ENCODE measurements at regions not wholly inside any gene's neighbourhood (a gene's known extent, or its start where the extent isn't known, plus 50 kb on each side); places are given as distances from the start of the nearest gene placed in this dataset.
A peak's percentile ranks its signal among the peaks of the same experiment; 100 is the strongest.

GRCh38 chr7:106957766-106958165 is 86.7 kb upstream of the PRKAR2B start:
- DNase-seq (ENCODE audit: low spot score) = no peak

DNA sequence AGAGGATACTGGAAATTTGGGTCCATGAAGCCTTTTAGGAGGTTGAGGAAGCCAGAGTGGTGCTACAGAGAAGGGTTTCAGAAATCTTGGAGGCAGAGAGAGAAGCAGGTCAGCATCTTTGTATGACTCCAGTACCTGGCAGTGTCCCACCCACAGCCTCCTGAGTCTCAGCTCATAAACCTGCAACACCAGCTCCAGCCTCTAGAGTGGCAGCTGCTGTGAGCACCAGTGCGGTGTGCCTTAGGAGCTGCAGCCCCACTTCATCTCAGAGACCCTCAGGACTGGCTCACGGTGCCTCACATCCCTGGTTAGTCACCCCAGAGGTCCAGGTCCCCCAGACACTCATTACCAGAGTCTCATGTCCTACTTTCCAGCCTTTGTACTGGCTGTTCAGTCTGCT is 84.8 kb upstream of the PRKAR2B start:
- peak; percentile 60 for DNase-seq (ENCODE audit: low spot score)

GRCh38 chr7:106962751-106963150 is 81.8 kb upstream of the PRKAR2B start:
- no peak for DNase-seq (ENCODE audit: low spot score)

DNA sequence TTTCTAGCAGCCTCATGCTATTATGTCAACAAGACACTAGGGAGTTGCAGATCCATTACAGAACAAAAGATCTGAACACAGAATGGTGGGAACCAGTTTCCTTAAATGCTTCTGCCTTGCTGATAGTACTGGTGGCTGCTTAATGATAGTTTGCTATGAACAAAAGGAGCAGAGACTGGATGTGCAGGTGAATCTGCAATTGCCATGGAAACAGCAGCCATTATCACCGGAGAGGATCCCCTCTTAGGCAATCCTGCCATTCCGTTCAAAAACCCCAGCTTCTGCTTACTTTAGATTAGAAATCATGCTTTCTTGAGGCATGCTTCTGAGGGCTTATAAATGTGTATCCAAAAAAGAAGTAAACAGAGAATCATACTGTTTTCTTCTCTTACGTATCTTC is 80.0 kb upstream of the PRKAR2B start:
- DNase-seq (ENCODE audit: low spot score) = no peak

DNA sequence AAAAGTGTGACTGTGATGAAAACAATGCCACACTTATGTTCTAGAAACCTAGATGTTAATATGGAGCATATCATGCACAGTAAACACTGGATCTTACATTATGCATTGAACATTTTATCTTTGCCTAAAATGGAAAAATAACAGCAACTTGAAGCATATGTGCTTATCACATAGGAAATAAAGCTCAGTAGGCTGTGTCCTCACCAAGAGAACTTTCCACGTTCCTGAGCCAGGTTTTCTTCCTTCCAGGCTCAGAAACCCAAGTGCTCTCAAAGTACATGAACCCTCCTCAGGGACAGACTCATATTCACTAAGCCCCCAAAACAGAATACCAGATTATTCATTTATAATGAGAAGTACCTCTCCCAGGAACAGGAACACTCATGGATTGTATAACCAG is 79.4 kb upstream of the PRKAR2B start:
- DNase-seq (ENCODE audit: low spot score) = no peak

GRCh38 chr7:106966121-106966520 is 78.4 kb upstream of the PRKAR2B start:
- DNase-seq (ENCODE audit: low spot score) = no peak

GRCh38 chr7:106968160-106968559 is 76.3 kb upstream of the PRKAR2B start:
- DNase-seq (ENCODE audit: low spot score) = no peak

DNA sequence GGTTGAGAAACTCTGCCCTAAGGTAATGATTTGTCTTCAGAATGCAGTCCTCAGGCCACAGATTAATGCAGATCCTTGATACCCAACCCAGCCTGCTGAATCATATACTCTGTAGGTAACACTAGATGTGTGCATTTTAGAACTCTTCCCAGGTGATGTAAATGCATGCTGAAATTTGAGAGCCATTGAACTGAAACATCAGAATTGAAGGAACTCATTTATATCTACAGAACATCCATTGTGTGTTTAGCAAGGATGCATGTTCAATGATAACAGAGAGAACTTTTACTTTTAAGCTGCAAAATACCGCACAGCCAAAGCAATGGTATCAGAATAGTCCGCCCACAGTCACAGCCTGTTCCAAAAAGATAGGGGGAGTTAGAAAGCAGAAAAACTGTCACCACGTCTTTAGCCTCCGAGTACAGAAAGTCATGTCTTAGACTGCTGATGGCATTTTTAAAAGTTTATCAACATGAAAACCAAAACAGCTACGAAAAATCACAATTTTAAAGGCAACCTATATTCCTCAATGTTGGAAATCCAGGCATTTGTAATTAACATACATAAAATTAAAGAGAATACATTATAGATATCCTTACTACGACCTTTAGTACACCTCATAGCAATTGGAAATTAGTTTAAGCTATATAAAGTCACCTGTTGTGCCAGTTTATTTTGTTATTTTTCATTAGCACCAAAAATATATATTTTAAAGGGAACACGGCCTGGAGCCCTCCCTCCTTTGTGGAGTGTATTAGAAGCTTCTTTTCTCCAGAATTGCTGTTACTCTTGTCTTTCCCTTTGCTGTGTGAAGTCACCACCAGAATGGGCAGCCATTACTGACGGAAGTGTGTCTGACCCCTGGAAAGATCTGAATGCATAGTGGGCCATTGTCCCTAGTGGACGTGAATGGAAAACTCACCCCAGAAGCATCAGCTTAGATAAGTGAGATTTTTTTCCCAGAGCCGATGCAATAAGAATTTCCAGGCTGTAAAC is 65.8 kb upstream of the PRKAR2B start:
- DNase-seq (ENCODE audit: low spot score) = no peak

- no peak for DNase-seq (ENCODE audit: low spot score)
These were observed 64.8 kb upstream of the PRKAR2B start for GRCh38 chr7:106979551-106980357.

DNA sequence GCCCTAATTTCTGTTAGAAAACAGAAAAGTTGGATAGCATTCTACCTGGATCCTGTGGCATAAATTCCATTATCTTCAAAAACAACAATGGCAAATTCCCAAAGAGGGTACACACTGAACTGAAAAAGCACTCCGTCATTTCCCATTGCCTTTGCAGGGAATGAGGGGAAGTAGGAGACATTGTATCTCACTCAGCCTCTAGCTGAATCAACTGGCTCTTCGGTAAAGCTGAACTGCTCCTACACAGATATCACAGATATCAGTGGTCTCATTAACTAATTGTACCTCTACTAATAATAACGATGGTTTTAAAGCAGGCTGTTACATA is 64.2 kb upstream of the PRKAR2B start:
- no peak for DNase-seq (ENCODE audit: low spot score)

DNA sequence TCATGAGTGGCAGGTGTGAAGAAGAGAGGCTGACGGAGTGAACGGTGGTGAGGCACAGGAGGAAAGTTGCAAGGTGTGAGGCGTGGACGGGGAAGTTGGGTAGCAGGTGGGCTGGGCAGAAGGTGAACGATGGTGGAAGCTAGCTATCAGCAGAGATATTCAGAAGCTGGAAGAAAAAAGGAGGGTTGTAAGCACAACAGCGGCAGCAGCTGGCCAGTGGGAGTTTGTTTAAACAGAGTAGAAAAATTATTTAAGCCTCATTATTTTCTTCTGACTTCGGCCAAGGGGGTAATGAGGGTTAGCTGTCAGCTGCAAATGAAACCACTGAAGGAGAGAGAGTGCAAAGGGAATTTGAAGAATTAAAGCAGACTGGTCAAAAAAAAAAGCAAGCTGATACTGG is 62.1 kb upstream of the PRKAR2B start:
- no peak for DNase-seq (ENCODE audit: low spot score)

DNA sequence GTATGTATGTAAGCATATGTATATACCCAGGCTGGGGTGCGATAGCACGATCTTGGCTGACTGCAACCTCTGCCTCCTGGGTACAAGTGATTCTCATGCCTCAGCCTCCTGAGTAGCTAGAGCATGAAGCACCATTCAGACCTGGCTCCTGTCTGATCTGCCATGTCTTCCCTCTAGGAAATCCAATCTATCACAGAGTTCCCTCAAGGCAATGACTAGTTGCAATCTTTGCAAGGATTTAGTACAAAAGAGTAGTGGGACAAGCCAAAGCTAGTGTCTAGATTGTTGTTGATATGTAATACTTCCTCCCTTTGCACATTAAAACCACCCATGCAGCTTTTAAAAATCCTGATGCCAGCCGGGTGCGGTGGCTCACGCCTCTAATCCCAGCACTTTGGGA is 60.5 kb upstream of the PRKAR2B start:
- DNase-seq (ENCODE audit: low spot score) = no peak

- DNase-seq (ENCODE audit: low spot score) = no peak
These were observed 58.0 kb upstream of the PRKAR2B start for GRCh38 chr7:106986450-106986977.

DNA sequence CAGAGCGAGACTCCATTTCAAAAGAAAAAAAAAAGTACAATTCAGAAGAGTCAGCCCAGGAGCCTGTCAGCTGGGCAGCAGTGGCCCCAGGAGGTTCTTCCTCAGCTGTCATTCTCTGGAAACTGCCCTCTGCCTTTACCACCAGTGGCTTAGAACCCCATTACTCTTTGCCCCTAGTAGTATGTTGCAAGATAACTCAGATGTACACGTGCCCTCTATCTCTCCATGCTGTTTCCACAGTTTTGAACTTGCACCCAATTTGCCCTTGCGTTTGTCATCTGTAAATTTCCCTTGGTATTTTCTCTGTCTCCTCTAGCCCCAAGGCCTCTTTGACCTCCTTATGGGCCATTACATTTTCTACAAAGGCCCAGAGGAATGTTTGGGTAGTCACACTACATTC is 56.7 kb upstream of the PRKAR2B start:
- DNase-seq (ENCODE audit: low spot score) = no peak

GRCh38 chr7:106992511-106992910 is 52.0 kb upstream of the PRKAR2B start:
- no peak for DNase-seq (ENCODE audit: low spot score)

All from ecto neural progenitor cell (in vitro differentiated cells).